ENCODE measurements at regions not wholly inside any gene's neighbourhood (a gene's known extent, or its start where the extent isn't known, plus 50 kb on each side); places are given as distances from the start of the nearest gene placed in this dataset.

DNA sequence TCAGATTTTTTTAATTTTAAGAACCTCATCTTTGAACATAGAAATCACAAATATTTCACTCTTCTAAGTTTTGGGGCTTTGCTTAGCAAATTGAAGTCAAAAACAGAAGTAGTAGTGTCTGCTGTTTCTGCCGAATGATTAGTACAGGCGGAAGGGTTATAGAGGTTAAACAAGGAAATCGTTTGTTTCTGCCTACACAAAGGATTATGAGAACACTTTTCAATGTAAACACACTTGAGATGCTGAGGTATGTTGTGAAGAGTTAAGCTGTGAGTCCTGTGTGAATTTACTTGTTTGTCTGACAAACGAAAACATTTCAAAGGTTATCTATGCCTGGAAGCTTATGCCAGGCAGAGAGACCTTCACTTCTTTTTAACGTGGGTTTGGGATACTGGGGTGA, 224.8 kb downstream of the CETN3 start (continued):
- TF ChIP-seq CBX5 (IDR thresholded peaks at IDR 0.05; ENCODE audit: low read depth, low read length), result no peak
- no peak for TF ChIP-seq NANOG (IDR thresholded peaks at IDR 0.05; ENCODE audit: insufficient read depth, low read depth, low read length, poor library complexity, severe bottlenecking)
- no peak for TF ChIP-seq HDAC6 (IDR thresholded peaks at IDR 0.05; ENCODE audit: low read depth, low read length)
- TF ChIP-seq, protein P1, sequence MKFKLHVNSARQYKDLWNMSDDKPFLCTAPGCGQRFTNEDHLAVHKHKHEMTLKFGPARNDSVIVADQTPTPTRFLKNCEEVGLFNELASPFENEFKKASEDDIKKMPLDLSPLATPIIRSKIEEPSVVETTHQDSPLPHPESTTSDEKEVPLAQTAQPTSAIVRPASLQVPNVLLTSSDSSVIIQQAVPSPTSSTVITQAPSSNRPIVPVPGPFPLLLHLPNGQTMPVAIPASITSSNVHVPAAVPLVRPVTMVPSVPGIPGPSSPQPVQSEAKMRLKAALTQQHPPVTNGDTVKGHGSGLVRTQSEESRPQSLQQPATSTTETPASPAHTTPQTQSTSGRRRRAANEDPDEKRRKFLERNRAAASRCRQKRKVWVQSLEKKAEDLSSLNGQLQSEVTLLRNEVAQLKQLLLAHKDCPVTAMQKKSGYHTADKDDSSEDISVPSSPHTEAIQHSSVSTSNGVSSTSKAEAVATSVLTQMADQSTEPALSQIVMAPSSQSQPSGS (IDR thresholded peaks at IDR 0.05; ENCODE audit: low read length), result no peak
- no peak for TF ChIP-seq TCF12 (IDR thresholded peaks at IDR 0.05; ENCODE audit: low read depth, low read length)
- TF ChIP-seq CBX8 (IDR thresholded peaks at IDR 0.05; ENCODE audit: borderline replicate concordance, low read depth, low read length), result no peak
- TF ChIP-seq BRCA1 (IDR thresholded peaks at IDR 0.05; ENCODE audit: low read depth, low read length), result no peak
- TF ChIP-seq, protein P2, sequence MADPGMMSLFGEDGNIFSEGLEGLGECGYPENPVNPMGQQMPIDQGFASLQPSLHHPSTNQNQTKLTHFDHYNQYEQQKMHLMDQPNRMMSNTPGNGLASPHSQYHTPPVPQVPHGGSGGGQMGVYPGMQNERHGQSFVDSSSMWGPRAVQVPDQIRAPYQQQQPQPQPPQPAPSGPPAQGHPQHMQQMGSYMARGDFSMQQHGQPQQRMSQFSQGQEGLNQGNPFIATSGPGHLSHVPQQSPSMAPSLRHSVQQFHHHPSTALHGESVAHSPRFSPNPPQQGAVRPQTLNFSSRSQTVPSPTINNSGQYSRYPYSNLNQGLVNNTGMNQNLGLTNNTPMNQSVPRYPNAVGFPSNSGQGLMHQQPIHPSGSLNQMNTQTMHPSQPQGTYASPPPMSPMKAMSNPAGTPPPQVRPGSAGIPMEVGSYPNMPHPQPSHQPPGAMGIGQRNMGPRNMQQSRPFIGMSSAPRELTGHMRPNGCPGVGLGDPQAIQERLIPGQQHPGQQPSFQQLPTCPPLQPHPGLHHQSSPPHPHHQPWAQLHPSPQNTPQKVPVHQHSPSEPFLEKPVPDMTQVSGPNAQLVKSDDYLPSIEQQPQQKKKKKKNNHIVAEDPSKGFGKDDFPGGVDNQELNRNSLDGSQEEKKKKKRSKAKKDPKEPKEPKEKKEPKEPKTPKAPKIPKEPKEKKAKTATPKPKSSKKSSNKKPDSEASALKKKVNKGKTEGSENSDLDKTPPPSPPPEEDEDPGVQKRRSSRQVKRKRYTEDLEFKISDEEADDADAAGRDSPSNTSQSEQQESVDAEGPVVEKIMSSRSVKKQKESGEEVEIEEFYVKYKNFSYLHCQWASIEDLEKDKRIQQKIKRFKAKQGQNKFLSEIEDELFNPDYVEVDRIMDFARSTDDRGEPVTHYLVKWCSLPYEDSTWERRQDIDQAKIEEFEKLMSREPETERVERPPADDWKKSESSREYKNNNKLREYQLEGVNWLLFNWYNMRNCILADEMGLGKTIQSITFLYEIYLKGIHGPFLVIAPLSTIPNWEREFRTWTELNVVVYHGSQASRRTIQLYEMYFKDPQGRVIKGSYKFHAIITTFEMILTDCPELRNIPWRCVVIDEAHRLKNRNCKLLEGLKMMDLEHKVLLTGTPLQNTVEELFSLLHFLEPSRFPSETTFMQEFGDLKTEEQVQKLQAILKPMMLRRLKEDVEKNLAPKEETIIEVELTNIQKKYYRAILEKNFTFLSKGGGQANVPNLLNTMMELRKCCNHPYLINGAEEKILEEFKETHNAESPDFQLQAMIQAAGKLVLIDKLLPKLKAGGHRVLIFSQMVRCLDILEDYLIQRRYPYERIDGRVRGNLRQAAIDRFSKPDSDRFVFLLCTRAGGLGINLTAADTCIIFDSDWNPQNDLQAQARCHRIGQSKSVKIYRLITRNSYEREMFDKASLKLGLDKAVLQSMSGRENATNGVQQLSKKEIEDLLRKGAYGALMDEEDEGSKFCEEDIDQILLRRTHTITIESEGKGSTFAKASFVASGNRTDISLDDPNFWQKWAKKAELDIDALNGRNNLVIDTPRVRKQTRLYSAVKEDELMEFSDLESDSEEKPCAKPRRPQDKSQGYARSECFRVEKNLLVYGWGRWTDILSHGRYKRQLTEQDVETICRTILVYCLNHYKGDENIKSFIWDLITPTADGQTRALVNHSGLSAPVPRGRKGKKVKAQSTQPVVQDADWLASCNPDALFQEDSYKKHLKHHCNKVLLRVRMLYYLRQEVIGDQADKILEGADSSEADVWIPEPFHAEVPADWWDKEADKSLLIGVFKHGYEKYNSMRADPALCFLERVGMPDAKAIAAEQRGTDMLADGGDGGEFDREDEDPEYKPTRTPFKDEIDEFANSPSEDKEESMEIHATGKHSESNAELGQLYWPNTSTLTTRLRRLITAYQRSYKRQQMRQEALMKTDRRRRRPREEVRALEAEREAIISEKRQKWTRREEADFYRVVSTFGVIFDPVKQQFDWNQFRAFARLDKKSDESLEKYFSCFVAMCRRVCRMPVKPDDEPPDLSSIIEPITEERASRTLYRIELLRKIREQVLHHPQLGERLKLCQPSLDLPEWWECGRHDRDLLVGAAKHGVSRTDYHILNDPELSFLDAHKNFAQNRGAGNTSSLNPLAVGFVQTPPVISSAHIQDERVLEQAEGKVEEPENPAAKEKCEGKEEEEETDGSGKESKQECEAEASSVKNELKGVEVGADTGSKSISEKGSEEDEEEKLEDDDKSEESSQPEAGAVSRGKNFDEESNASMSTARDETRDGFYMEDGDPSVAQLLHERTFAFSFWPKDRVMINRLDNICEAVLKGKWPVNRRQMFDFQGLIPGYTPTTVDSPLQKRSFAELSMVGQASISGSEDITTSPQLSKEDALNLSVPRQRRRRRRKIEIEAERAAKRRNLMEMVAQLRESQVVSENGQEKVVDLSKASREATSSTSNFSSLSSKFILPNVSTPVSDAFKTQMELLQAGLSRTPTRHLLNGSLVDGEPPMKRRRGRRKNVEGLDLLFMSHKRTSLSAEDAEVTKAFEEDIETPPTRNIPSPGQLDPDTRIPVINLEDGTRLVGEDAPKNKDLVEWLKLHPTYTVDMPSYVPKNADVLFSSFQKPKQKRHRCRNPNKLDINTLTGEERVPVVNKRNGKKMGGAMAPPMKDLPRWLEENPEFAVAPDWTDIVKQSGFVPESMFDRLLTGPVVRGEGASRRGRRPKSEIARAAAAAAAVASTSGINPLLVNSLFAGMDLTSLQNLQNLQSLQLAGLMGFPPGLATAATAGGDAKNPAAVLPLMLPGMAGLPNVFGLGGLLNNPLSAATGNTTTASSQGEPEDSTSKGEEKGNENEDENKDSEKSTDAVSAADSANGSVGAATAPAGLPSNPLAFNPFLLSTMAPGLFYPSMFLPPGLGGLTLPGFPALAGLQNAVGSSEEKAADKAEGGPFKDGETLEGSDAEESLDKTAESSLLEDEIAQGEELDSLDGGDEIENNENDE (IDR thresholded peaks at IDR 0.05; ENCODE audit: insufficient replicate concordance, low read length), result no peak
